ENCODE measurements at regions not wholly inside any gene's neighbourhood (a gene's known extent, or its start where the extent isn't known, plus 50 kb on each side); places are given as distances from the start of the nearest gene placed in this dataset.

- TF ChIP-seq CTCF (IDR thresholded peaks at IDR 0.05) = no peak
- no peak for TF ChIP-seq CHD2 (IDR thresholded peaks at IDR 0.05; ENCODE audit: low read length, partially characterized antibody)
- TF ChIP-seq JUND (IDR thresholded peaks at IDR 0.05) = no peak
Measured at GRCh38 chr4:3384771-3385710, 56.7 kb upstream of the HGFAC start.

All from SK-N-SH (cell line).